Natural killer cell (primary cell): ENCODE measurements at regions not wholly inside any gene's neighbourhood (a gene's known extent, or its start where the extent isn't known, plus 50 kb on each side); places are given as distances from the start of the nearest gene placed in this dataset.

Source experiments
- ATAC-seq, 3 donors: fragments of 150-1000 bp in 2 of 3; fragments of 200-7000 bp in 1 of 3; cut with Tn5 transposase; 1 replicate in 1 of 3; 2 replicates in 2 of 3; pipeline ENCODE4 v1.10.0; 2021; ENCODE audit warnings: mild to moderate bottlenecking in 2 of 3, moderate library complexity in 2 of 3
- DNase-seq, 2 donors: peaks; one replicate each; pipeline versions ENCODE4 v3.0.0 to v3.0.0-alpha.2; 2013 to 2021; ENCODE audit warnings: mixed read lengths in 1 of 2
- H3K27ac ChIP-seq: one replicate; pipeline ENCODE4 v1.5.1; 2013; ENCODE audit warnings: mild to moderate bottlenecking, low read length
- H3K27me3 ChIP-seq: one replicate; pipeline ENCODE4 v1.6.1; 2013; ENCODE audit warnings: low read length; ENCODE audit not compliant: control insufficient read depth, insufficient read depth
- H3K36me3 ChIP-seq: one replicate; pipeline ENCODE4 v1.6.1; 2013; ENCODE audit warnings: low read length; ENCODE audit not compliant: control insufficient read depth, insufficient read depth
- H3K4me1 ChIP-seq: one replicate; pipeline ENCODE4 v1.6.1; 2013; ENCODE audit warnings: low read length; ENCODE audit not compliant: control insufficient read depth, insufficient read depth
- H3K4me3 ChIP-seq: one replicate; pipeline ENCODE4 v1.5.1; 2013; ENCODE audit warnings: low read length
- H3K9me3 ChIP-seq: one replicate; pipeline ENCODE4 v1.6.1; 2013; ENCODE audit warnings: low read length; ENCODE audit not compliant: control insufficient read depth, insufficient read depth
- H3K27ac Mint-ChIP-seq, 2 donors: one replicate each; pipeline ENCODE4 v1.8.0; 2022; ENCODE audit warnings: mild to moderate bottlenecking in 2 of 2, mixed read lengths in 2 of 2, moderate library complexity in 1 of 2
- H3K27me3 Mint-ChIP-seq, 2 donors: one replicate each; pipeline ENCODE4 v1.8.0; 2022; ENCODE audit warnings: low read depth in 2 of 2, mixed read lengths in 2 of 2
- H3K36me3 Mint-ChIP-seq: one replicate; pipeline ENCODE4 v1.8.0; 2022; ENCODE audit warnings: mixed read lengths
- H3K4me1 Mint-ChIP-seq, 2 donors: one replicate each; pipeline ENCODE4 v1.8.0; 2022; ENCODE audit warnings: mixed read lengths in 2 of 2
- H3K4me3 Mint-ChIP-seq: one replicate; pipeline ENCODE4 v1.8.0; 2022; ENCODE audit warnings: mild to moderate bottlenecking, moderate library complexity, mixed read lengths
- H3K9me3 Mint-ChIP-seq, 2 donors: one replicate each; pipeline ENCODE4 v1.8.0; 2022; ENCODE audit warnings: mixed read lengths in 2 of 2
- CTCF ChIP-seq: fragments of 200-600 bp; IDR thresholded peaks from one replicate; pipeline ENCODE4 v1.8.0; 2022; ENCODE audit warnings: antibody characterized with exemption
- WGBS: methylation state at CpG from one replicate; pipeline ENCODE4 v1.1.7; 2013; ENCODE audit warnings: missing lambda C conversion rate; ENCODE audit not compliant: insufficient coverage; 5-methylcytosine and 5-hydroxymethylcytosine counted together
- intact Hi-C: fragments of 100-400 bp; cut with micrococcal nuclease; formaldehyde crosslinking; loops from one replicate; pipeline ENCODE4 v1.14.2; 2022

GRCh38 chr13:84296401-84296800, 414.1 kb upstream of the SLITRK1 start:
- no peaks in the 10 kb centered on the region for H3K27me3 ChIP-seq
- Mint-ChIP-seq H3K27me3 (no peaks in the 10 kb centered on the region), H3K27ac (no peak overlapping the region), H3K36me3 (no peaks in the 10 kb centered on the region), H3K4me3 (no peak overlapping the region), H3K4me1 (no peaks in the 10 kb centered on the region), H3K9me3 (no peaks in the 10 kb centered on the region)
- no peak overlapping the region for H3K27ac ChIP-seq
- no peaks in the 10 kb centered on the region for H3K9me3 ChIP-seq
- ATAC-seq (no peak), DNase-seq (no peak)
- intact Hi-C loops = no loop called here
- no peak overlapping the region for H3K4me3 ChIP-seq
- no peaks in the 10 kb centered on the region for H3K4me1 ChIP-seq
- WGBS = 100% methylated on average over 1 of the region's 2 CpGs
- no peaks in the 10 kb centered on the region for H3K36me3 ChIP-seq
- no peak for TF ChIP-seq CTCF

- Histone ChIP-seq H3K27me3 (no peaks in the 10 kb centered on the region), H3K9me3 (no peaks in the 10 kb centered on the region), H3K27ac (no peak overlapping the region), H3K4me3 (no peak overlapping the region), H3K4me1 (no peaks in the 10 kb centered on the region), H3K36me3 (no peaks in the 10 kb centered on the region)
- Mint-ChIP-seq H3K9me3 (peaks cover 2 to 5% of the 10 kb centered on the region in 2 donors), H3K36me3 (no peaks in the 10 kb centered on the region), H3K4me1 (no peaks in the 10 kb centered on the region), H3K27ac (no peak overlapping the region), H3K27me3 (no peaks in the 10 kb centered on the region), H3K4me3 (no peak overlapping the region)
- 87% methylated on average over 3 of the region's 3 CpGs for WGBS
- DNase-seq (no peak), ATAC-seq (no peak)
- TF ChIP-seq CTCF = no peak
- intact Hi-C loops = no loop called here
Measured at GRCh38 chr13:84294576-84294975, 412.3 kb upstream of the SLITRK1 start.

GRCh38 chr13:84290386-84290785, 408.1 kb upstream of the SLITRK1 start:
- Histone ChIP-seq H3K4me3 (no peak overlapping the region), H3K36me3 (no peaks in the 10 kb centered on the region), H3K9me3 (no peaks in the 10 kb centered on the region), H3K4me1 (no peaks in the 10 kb centered on the region), H3K27ac (no peak overlapping the region), H3K27me3 (no peaks in the 10 kb centered on the region)
- DNase-seq (no peak), ATAC-seq (no peak)
- H3K36me3 Mint-ChIP-seq = no peaks in the 10 kb centered on the region
- no peak overlapping the region for H3K27ac Mint-ChIP-seq
- no peak for TF ChIP-seq CTCF
- H3K27me3 Mint-ChIP-seq = no peaks in the 10 kb centered on the region
- 84% methylated on average over 2 of the region's 4 CpGs for WGBS
- intact Hi-C loops = no loop called here
- peaks cover 5% of the 10 kb centered on the region in 2 donors for H3K9me3 Mint-ChIP-seq
- H3K4me1 Mint-ChIP-seq = no peaks in the 10 kb centered on the region
- H3K4me3 Mint-ChIP-seq = no peak overlapping the region

- TF ChIP-seq CTCF = no peak
- Mint-ChIP-seq H3K4me3 (no peak overlapping the region), H3K4me1 (no peaks in the 10 kb centered on the region), H3K9me3 (peaks cover 0 to 6% of the 10 kb centered on the region in 2 donors), H3K27ac (no peak overlapping the region), H3K36me3 (no peaks in the 10 kb centered on the region), H3K27me3 (peaks cover 0 to 4% of the 10 kb centered on the region in 2 donors)
- no peaks in the 10 kb centered on the region for H3K36me3 ChIP-seq
- H3K27ac ChIP-seq = no peak overlapping the region
- DNase-seq (no peak), ATAC-seq (no peak)
- H3K4me3 ChIP-seq = no peak overlapping the region
- intact Hi-C loops = no loop called here
- no peaks in the 10 kb centered on the region for H3K27me3 ChIP-seq
- no peaks in the 10 kb centered on the region for H3K9me3 ChIP-seq
- WGBS = 93% methylated on average over 2 of the region's 2 CpGs
- no peaks in the 10 kb centered on the region for H3K4me1 ChIP-seq
Measured at GRCh38 chr13:84279166-84279565, 396.9 kb upstream of the SLITRK1 start.
